ENCODE measurements at regions not wholly inside any gene's neighbourhood (a gene's known extent, or its start where the extent isn't known, plus 50 kb on each side); places are given as distances from the start of the nearest gene placed in this dataset.

GRCh38 chr2:192775011-192775410 lies 580.3 kb upstream of the TMEFF2 start:
- TF ChIP-seq YY2 (tag by site-specific recombination; IDR thresholded peaks at IDR 0.05) (no peak), ZNF311 (tag by site-specific recombination; IDR thresholded peaks at IDR 0.05; ENCODE audit: borderline replicate concordance) (no peak), CTCF (tag by site-specific recombination; IDR thresholded peaks at IDR 0.05) (no peak), HOXD13 (CRISPR knock-in tag; IDR thresholded peaks at IDR 0.05; ENCODE audit: borderline replicate concordance) (no peak), ZNF48 (tag by site-specific recombination; IDR thresholded peaks at IDR 0.05) (no peak), REPIN1 (tag by site-specific recombination; IDR thresholded peaks at IDR 0.05; ENCODE audit: low read depth) (no peak), BCL11B (tag by site-specific recombination; IDR thresholded peaks at IDR 0.05; ENCODE audit: low read depth) (no peak), KLF10 (tag by site-specific recombination; IDR thresholded peaks at IDR 0.05) (no peak)
